HG02571 (cell line): ENCODE measurements at regions not wholly inside any gene's neighbourhood (a gene's known extent, or its start where the extent isn't known, plus 50 kb on each side); places are given as distances from the start of the nearest gene placed in this dataset.

ENCODE experiments used
- ATAC-seq: cut with Tn5 transposase; IDR thresholded peaks from one replicate; pipeline ENCODE4 v1.9.1; 2021; ENCODE audit warnings: mild to moderate bottlenecking, moderate library complexity; ENCODE audit not compliant: unreplicated experiment

DNA sequence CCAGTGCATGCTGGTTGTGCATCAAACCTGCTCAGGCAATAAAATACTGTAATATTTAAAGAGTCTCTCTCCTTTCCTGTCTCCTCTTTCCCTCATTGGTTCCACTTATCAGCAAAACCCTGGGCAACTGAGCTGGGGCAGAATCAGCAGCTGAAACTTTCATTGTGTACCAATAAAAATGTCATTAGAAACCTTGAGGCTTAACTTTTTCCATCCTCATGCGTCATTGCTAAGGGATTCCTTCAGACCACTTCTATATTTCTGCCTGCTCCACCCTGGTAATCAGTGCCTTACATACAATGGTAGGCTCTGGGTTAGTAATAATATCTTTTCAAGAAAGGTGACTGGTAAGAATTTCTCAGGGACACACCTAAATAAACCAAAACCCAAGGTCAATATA is 880.3 kb downstream of the RPA4 start:
- no peak for ATAC-seq

DNA sequence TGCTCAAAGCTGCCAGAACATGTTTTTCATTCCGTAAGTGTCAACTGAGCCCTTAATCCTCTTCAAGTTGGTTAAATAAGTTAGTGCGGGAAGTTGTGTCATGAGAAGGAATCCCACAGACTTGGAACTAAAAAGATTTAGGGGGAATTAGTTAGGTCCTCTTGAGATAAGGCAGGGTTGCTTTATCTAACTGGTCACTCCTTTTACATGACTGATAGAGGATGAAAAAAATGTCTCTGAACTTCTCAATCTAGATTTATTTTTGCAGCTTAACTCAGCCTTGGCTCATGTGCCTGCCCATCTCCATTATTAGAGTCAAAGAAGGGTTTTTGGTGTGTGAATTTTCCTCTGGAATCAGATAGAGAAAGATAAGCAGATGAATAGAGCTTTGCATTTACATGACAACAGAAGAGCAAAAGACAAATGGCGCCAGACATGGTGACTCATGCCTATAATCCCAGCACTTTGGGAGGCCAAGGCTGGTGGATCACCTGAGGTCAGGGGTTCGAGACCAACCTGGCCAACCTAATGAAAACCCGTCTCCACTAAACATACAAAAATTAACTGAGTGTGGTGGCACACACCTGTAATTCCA is 882.9 kb downstream of the RPA4 start:
- no peak for ATAC-seq

DNA sequence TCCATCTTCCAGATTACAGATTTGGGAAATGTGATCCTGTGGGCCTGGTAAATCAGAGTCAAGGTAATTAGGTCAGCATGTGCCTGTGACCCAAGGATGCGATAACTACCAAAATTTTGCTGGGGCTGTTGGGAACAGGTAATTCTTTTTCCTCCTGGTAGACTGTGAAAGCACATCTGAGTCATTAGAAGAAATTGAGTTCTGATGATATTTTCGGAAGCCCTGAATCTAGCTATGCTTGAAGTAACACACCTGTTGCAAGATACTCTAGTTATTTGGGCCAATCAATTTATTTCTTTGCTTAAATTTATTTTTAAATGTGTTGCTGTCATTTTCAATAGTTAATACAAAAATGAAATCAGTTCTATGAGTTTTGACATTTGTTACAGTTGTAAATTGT is 903.6 kb downstream of the RPA4 start:
- ATAC-seq: no peak

GRCh38 chrX:97787849-97788248 is 904.1 kb downstream of the RPA4 start:
- ATAC-seq: no peak

GRCh38 chrX:97790850-97791249 is 907.1 kb downstream of the RPA4 start:
- no peak for ATAC-seq

GRCh38 chrX:97797076-97797475 is 913.4 kb downstream of the RPA4 start:
- ATAC-seq: no peak

DNA sequence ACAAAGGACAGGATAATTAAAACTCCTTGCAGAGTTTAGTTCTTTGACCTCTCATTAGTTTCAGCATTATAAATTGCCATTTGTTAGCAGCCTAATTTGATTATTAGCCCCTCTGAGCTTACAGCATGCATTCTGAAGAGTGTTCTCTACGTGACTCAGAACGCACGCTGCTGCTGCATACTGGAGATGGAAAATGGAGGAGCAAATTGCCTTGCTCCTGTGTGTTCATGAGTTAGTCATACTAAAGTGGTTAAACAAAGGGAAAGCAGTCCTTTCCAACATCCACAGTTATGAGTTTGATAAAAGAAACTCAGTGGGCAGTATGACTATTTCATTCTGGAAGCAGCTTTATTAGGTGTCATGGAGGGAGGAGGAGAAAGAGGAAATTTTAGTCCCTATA is 922.5 kb downstream of the RPA4 start:
- no peak for ATAC-seq

- no peak for ATAC-seq
These were observed 923.2 kb downstream of the RPA4 start for GRCh38 chrX:97806946-97807345.

DNA sequence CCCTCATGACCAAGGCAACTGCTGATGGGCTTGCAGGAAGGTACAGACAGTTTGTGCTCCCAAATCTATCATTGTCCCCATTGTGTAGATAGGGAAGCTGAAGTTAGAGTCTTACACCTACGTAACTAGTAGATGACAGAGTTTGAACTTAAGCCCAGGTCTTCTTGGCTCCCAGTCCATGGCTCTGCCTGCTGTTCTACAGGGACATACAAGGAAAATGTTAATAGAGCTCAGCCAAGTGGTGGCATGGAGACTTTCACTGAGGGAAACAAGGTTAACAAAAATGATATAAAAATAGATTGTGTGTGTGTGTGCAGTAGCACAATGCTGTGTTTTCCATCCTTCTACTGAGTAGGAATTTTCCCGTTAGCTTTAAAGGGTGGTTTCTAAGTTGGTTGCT is 936.5 kb downstream of the RPA4 start:
- ATAC-seq: no peak

GRCh38 chrX:97828471-97828870 is 944.8 kb downstream of the RPA4 start:
- no peak for ATAC-seq

GRCh38 chrX:97835969-97836368 is 952.3 kb downstream of the RPA4 start:
- ATAC-seq: no peak

DNA sequence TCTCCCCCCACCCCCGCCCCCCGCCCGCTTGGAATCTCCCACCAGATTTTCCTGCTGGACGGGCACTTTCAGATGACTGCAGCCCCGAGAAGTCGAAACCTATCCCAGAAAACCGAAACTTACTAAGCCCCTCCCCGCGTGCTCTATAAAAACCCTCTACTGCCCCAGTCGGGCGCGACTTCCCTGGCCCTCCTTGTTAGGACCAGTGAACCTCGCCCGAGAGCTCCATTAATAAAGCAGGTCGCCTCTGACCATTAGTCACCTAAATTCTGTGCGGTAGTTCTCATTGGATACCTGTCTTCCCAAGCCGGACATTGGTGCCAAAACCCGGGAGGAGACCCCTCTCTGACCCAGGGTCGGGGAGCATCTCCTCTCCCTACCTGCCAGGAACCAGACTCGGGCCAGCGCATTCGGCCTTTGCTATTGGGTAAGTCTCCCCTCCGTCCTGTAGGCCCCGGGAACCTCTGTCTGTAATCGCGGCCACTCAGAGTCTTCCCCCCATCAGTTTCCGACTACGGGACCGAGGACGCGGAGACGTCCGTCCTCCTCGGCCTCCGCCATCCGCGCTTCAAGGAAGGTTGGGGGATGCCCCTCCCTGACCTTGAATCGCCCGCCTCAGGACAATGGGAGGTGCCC is 958.0 kb downstream of the RPA4 start:
- ATAC-seq: no peak

DNA sequence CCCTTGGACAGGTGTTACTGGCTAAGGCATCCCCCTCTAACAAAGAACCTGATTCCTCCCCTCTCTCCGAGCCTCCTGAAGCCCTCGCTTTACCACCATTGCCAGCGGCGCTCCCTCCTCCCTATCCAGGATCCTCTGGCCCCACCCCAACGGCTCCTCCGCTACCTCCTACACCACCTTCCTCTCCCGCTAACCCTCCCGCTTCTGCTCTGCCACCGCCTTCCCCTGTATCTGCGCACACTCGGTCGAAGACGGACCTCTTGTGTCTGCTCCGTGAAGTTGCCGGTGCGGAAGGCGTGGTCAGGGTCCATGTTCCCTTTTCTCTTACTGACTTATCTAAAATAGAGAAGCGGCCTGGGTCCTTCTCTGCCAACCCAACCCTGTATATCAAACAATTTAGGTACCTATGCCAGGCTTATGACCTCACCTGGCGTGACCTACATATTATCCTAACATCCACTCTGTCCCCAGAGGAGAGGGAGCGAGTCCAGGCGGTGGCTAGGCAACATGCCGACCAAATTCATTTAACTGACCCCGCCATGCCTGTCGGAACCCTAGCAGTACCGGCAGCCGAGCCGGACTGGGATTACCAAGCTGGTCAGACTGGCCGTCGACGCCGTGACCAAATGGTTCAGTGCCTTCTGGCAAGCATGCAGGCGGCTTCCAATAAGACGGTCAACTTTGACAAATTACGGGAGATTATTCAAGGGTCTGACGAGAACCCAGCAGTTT is 958.9 kb downstream of the RPA4 start:
- ATAC-seq: no peak

DNA sequence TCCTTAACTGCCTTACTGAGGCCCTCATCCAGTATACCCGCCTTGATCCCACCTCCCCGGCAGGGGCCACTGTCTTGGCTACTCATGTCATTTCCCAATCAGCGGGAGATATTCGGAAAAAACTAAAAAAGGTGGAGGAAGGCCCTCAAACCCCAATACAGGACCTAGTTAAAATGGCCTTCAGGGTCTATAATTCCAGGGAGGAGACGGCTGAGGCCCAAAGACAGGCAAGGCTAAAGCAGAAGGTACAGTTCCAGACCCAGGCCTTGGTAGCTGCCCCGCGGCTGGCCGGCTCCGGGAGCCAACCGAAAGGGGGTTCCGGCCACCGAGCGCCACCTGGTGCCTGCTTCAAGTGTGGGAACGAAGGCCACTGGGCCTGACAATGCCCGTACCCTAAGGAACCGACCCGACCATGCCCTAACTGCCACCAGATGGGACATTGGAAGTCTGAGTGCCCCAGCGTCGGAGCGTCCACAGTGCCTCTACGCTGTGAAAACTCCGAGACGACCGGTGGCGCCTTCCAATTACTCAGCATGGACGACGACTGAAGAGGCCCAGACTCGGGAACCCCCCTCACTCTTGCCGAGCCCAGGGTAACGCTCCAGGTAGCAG is 959.6 kb downstream of the RPA4 start:
- no peak for ATAC-seq

DNA sequence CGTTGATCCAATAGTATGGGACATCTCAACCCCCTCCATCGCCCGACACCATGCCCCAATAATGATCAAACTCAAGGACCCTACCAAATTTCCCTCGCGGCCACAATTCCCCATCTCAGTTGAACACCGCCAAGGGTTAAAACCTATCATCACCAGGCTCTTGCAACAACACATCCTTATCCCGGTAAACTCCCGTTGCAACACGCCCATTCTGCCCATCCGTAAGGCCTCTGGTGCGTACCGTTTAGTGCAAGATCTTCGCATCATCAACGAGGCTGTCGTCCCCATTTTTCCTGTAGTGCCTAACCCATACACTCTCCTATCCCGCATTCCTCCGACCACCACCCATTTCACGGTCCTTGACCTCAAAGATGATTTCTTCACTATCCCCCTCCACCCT is 960.5 kb downstream of the RPA4 start:
- ATAC-seq: no peak

DNA sequence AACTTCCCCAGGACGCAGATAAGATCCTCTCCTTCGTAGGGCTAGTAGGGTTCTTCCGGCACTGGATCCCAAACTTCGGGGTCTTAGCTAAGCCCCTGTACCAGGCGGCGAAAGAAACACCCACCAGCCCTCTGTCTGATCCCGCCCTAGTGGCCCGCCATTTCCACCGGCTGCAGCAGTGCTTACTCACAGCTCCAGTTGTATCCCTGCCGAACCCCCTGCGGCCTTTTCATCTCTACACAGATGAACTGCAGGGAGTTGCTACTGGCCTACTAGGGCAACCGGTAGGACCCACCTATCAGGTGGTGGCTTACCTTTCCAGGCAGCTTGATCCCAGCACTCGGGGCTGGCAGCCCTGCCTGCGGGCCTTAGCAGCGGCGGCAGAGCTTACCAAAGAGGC is 961.2 kb downstream of the RPA4 start:
- no peak for ATAC-seq

DNA sequence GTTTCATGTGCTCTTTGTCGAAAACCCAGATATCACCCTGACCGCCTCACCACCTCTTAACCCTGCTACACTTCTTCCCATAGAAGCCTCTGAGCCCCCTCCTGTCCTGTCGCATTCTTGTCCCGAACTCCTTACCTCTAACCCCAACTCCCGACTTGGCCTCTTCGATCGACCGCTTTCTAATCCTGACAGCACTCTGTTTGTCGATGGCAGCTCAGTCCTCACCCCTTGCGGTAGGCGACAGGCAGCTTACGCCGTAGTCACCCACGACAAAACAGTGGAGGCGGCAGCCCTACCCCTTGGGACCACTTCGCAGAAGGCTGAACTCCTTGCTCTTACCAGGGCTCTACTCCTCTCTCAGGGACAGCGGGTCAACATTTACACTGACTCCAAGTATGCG is 961.7 kb downstream of the RPA4 start:
- no peak for ATAC-seq

DNA sequence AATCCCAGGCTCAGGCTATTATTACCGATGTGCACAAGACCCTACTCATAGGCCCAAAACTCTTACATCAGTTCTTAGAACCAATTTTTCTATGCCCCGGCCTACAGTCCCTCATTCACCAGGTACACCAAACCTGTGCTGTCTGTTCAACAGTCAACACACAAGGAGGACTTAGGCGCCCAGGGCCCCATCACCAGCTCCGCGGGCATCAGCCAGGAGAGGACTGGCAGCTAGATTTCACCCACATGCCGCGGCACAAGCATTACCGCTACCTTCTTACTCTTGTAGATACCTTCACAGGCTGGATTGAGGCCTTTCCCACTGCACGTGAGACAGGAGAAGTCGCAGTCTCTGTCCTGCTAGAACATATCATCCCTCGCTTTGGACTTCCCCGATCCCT is 962.5 kb downstream of the RPA4 start:
- no peak for ATAC-seq

GRCh38 chrX:97846718-97847237 is 963.1 kb downstream of the RPA4 start:
- no peak for ATAC-seq

GRCh38 chrX:97847885-97848679 is 964.4 kb downstream of the RPA4 start:
- no peak for ATAC-seq

- no peak for ATAC-seq
These were observed 966.2 kb downstream of the RPA4 start for GRCh38 chrX:97849951-97850350.
